Sigmoid colon (tissue), 6 donors: ENCODE measurements at regions not wholly inside any gene's neighbourhood (a gene's known extent, or its start where the extent isn't known, plus 50 kb on each side); places are given as distances from the start of the nearest gene placed in this dataset.

ENCODE experiments used
- DNase-seq: peaks from one replicate; pipeline ENCODE4 v3.0.0-alpha.2; 2019
- H3K27ac ChIP-seq, 4 donors: fragments of 200-600 bp; sonication (generic); one replicate each; pipeline ENCODE4 v1.5.1; 2016 to 2019; ENCODE audit warnings: mild to moderate bottlenecking in 1 of 4
- H3K27me3 ChIP-seq, 3 donors: fragments of 200-600 bp; sonication (generic); one replicate each; pipeline ENCODE4 v1.5.1; 2019; ENCODE audit warnings: mild to moderate bottlenecking in 1 of 3
- H3K36me3 ChIP-seq, 4 donors: fragments of 200-600 bp; sonication (generic); one replicate each; pipeline ENCODE4 v1.5.1; 2016 to 2019
- H3K4me1 ChIP-seq, 4 donors: fragments of 200-600 bp; sonication (generic); one replicate each; pipeline ENCODE4 v1.5.1; 2017 to 2019
- H3K4me3 ChIP-seq, 4 donors: fragments of 200-600 bp; sonication (generic); one replicate each; pipeline ENCODE4 v1.5.1; 2017 to 2019; ENCODE audit warnings: mild to moderate bottlenecking in 2 of 4, moderate library complexity in 1 of 4
- H3K9me3 ChIP-seq, 4 donors: fragments of 200-600 bp in 3 of 4; sonication (generic) in 3 of 4; one replicate each; pipeline versions ENCODE4 v1.5.1 to v1.6.1; 2013 to 2019
- EP300 ChIP-seq, 4 donors: sonication (generic); formaldehyde crosslinking; IDR thresholded peaks; one replicate each; pipeline ENCODE4 v1.6.1; 2017; ENCODE audit warnings: antibody characterized with exemption in 4 of 4
- POLR2A ChIP-seq, 2 donors: fragments of 450-650 bp; IDR thresholded peaks; one replicate each; pipeline ENCODE4 v1.6.1; 2016; ENCODE audit warnings: antibody characterized with exemption in 2 of 2, mild to moderate bottlenecking in 2 of 2, moderate library complexity in 2 of 2
- POLR2AphosphoS5 ChIP-seq, 4 donors: sonication (generic); formaldehyde crosslinking; IDR thresholded peaks; one replicate each; pipeline ENCODE4 v1.6.1; 2017; ENCODE audit warnings: antibody characterized with exemption in 4 of 4
- WGBS, 2 donors: extraction: QIAGEN DNeasy Blood & Tissue Kit; methylation state at CpG; one replicate each; pipeline ENCODE4 v1.1.7; 2013; 5-methylcytosine and 5-hydroxymethylcytosine counted together
- intact Hi-C: fragments of 100-400 bp; cut with DNase I; formaldehyde crosslinking; loops from one replicate; pipeline ENCODE4 v1.15.1; 2023
- TF ChIP-seq, protein P1 (sequence below), 4 experiments: fragments of 450-650 bp in 3 of 4; fragments of 200-600 bp in 1 of 4; IDR thresholded peaks; one replicate each; pipeline ENCODE4 v1.5.1; 2016 to 2019; ENCODE audit warnings: antibody characterized with exemption in 4 of 4, mild to moderate bottlenecking in 3 of 4, moderate library complexity in 2 of 4
- donor health status: healthy with polysubstance abuse.
- donor health status: healthy.

DNA sequence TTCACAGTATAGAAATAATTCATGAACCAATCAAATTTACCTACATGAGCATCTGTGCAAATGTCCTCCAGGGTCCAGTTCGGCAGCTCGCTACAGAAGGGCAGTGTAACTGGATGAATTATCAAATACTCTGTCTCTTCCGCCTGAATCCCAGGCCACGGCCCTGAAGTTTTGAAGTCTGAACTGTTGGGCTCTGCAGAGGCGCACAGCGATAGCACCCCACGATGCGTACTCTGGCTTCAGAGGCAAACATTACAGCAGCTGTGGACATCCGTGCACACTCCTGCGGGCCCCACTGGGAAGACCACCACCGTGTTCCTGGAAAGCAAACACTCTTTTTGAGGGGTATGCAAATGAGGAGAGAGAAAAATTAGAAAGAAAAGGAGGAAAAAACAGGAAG, 259.8 kb upstream of the TCERG1L start:
- Histone ChIP-seq H3K9me3 (no peaks in the 10 kb centered on the region), H3K36me3 (no peaks in the 10 kb centered on the region), H3K27ac (no peak overlapping the region), H3K4me3 (no peak overlapping the region), H3K27me3 (peaks cover 0 to 7% (median 0%) of the 10 kb centered on the region in 3 donors), H3K4me1 (no peaks in the 10 kb centered on the region)
- DNase-seq = no peak
- WGBS, 2 donors = 77 to 81% methylated on average over 11 of the region's 11 CpGs
- TF ChIP-seq POLR2AphosphoS5 (IDR thresholded peaks at IDR 0.05) (no peak), POLR2A (IDR thresholded peaks at IDR 0.05) (no peak), EP300 (IDR thresholded peaks at IDR 0.05) (no peak)
- TF ChIP-seq, protein P1, sequence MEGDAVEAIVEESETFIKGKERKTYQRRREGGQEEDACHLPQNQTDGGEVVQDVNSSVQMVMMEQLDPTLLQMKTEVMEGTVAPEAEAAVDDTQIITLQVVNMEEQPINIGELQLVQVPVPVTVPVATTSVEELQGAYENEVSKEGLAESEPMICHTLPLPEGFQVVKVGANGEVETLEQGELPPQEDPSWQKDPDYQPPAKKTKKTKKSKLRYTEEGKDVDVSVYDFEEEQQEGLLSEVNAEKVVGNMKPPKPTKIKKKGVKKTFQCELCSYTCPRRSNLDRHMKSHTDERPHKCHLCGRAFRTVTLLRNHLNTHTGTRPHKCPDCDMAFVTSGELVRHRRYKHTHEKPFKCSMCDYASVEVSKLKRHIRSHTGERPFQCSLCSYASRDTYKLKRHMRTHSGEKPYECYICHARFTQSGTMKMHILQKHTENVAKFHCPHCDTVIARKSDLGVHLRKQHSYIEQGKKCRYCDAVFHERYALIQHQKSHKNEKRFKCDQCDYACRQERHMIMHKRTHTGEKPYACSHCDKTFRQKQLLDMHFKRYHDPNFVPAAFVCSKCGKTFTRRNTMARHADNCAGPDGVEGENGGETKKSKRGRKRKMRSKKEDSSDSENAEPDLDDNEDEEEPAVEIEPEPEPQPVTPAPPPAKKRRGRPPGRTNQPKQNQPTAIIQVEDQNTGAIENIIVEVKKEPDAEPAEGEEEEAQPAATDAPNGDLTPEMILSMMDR (IDR thresholded peaks at IDR 0.05) = no peak
- intact Hi-C loops = no loop called here

DNA sequence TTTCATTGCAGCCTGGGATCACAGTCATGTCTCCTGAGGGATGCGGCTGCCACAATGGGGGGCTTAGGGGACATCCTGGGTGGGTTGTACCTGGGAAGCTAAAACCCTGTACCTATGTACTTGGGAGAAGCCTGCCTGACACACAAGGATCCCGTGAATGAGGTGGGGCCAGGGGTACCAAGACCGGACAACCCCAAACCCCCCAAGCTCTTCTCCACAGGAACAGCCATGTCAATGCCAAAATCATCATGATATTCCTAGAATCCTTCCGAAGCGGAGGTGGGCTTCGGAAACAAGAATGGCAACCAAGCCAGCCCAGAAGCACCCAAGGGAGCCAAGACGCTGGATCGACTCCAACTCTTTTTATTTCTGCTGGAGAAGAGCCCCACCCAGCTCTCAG, 260.3 kb upstream of the TCERG1L start:
- Histone ChIP-seq H3K27ac (no peak overlapping the region), H3K27me3 (peaks cover 0 to 7% (median 0%) of the 10 kb centered on the region in 3 donors), H3K4me3 (no peak overlapping the region), H3K4me1 (no peaks in the 10 kb centered on the region), H3K9me3 (no peaks in the 10 kb centered on the region), H3K36me3 (no peaks in the 10 kb centered on the region)
- intact Hi-C loops = no loop called here
- no peak for DNase-seq
- WGBS, 2 donors = 84 to 92% methylated on average over 8 of the region's 8 CpGs
- TF ChIP-seq, protein P1 (IDR thresholded peaks at IDR 0.05) = no peak

DNA sequence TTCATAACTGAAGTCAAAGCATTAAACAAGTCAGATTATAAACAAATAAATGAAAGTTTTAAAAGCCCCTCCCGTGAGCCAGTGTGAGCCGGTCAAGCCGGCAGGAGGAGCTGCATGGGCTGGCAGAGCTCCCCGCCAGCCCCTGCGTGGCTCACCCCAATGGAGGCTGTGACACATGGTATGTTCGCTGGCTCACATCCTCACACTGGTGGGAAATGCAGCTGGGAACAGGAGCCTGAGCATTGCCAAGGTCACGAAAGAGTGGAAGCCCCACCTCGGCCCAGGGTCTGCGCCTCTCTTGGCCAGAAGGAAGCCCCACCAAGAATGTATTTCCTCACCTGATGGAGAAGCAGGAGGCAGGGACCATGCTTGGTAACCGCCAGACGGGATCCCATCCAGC, 261.7 kb upstream of the TCERG1L start:
- no peak overlapping the region for H3K4me3 ChIP-seq
- H3K36me3 ChIP-seq = no peaks in the 10 kb centered on the region
- WGBS, 2 donors = 81 to 87% methylated on average over 11 of the region's 11 CpGs
- no peaks in the 10 kb centered on the region for H3K27me3 ChIP-seq
- DNase-seq = no peak
- no peaks in the 10 kb centered on the region for H3K9me3 ChIP-seq
- TF ChIP-seq EP300 (IDR thresholded peaks at IDR 0.05) = no peak
- no peak for TF ChIP-seq POLR2A (IDR thresholded peaks at IDR 0.05)
- TF ChIP-seq POLR2AphosphoS5 (IDR thresholded peaks at IDR 0.05) = no peak
- TF ChIP-seq, protein P1 (IDR thresholded peaks at IDR 0.05) = no peak
- no peaks in the 10 kb centered on the region for H3K4me1 ChIP-seq
- intact Hi-C loops = no loop called here
- no peak overlapping the region for H3K27ac ChIP-seq

- Histone ChIP-seq H3K4me1 (no peaks in the 10 kb centered on the region), H3K27ac (no peak overlapping the region), H3K36me3 (no peaks in the 10 kb centered on the region), H3K9me3 (no peaks in the 10 kb centered on the region), H3K27me3 (no peaks in the 10 kb centered on the region), H3K4me3 (no peak overlapping the region)
- no peak for TF ChIP-seq EP300 (IDR thresholded peaks at IDR 0.05)
- TF ChIP-seq, protein P1 (IDR thresholded peaks at IDR 0.05) = no peak
- TF ChIP-seq POLR2AphosphoS5 (IDR thresholded peaks at IDR 0.05) = no peak
- TF ChIP-seq POLR2A (IDR thresholded peaks at IDR 0.05) = no peak
- intact Hi-C loops = no loop called here
- DNase-seq = no peak
- WGBS, 2 donors = 70 to 75% methylated on average over 2 of the region's 2 CpGs
Measured at GRCh38 chr10:131573707-131574106, 262.2 kb upstream of the TCERG1L start.

DNA sequence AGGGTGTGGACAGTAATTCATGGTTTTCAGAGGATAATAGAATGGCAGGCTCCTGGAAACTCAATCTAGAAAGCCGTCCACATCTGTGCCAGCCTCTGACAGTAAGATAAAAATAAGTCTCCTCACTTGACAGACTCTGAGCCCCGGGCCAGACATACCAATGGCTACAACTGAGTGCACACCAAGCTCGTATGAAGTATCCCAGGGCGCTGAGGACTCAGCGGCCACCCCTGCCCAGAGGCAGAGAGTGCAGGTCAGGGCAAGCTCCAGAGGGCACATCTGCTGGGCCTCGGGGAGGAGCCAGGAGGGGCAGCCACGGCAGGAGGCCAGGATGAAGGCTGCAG, 262.8 kb upstream of the TCERG1L start:
- Histone ChIP-seq H3K9me3 (no peaks in the 10 kb centered on the region), H3K4me1 (no peaks in the 10 kb centered on the region), H3K27me3 (no peaks in the 10 kb centered on the region), H3K4me3 (no peak overlapping the region), H3K36me3 (no peaks in the 10 kb centered on the region), H3K27ac (no peak overlapping the region)
- TF ChIP-seq, protein P1 (IDR thresholded peaks at IDR 0.05) = no peak
- TF ChIP-seq POLR2AphosphoS5 (IDR thresholded peaks at IDR 0.05) (no peak), POLR2A (IDR thresholded peaks at IDR 0.05) (no peak), EP300 (IDR thresholded peaks at IDR 0.05) (no peak)
- 69 to 74% methylated on average over 7 of the region's 7 CpGs for WGBS, 2 donors
- DNase-seq = no peak
- intact Hi-C loops = no loop called here
